HepG2 (cell line): ENCODE measurements at regions not wholly inside any gene's neighbourhood (a gene's known extent, or its start where the extent isn't known, plus 50 kb on each side); places are given as distances from the start of the nearest gene placed in this dataset.

Source experiments
- CBX5 ChIP-seq: sonication (generic); formaldehyde crosslinking; IDR thresholded peaks from 2 replicates; pipeline ENCODE4 v1.4.0; 2020; ENCODE audit warnings: missing genetic modification reagents, borderline replicate concordance
- JUN ChIP-seq: sonication (generic); formaldehyde crosslinking; IDR thresholded peaks from 2 replicates; pipeline ENCODE4 v1.4.0; 2020; ENCODE audit warnings: mild to moderate bottlenecking, missing genetic modification reagents
- JUND ChIP-seq: sonication (generic); formaldehyde crosslinking; IDR thresholded peaks from 2 replicates; pipeline ENCODE4 v1.8.0; 2022; ENCODE audit warnings: mild to moderate bottlenecking, missing genetic modification reagents
- MAZ ChIP-seq, 2 experiments: sonication (generic) in 1 of 2; formaldehyde crosslinking in 1 of 2; IDR thresholded peaks; 2 replicates each; pipeline versions ENCODE4 v1.5.0 to v1.6.1; 2012 to 2020; ENCODE audit warnings: low read depth in 2 of 2, mild to moderate bottlenecking in 2 of 2, borderline replicate concordance in 1 of 2, improper control_type of control experiment in 1 of 2, low read length in 1 of 2, missing genetic modification reagents in 1 of 2, moderate library complexity in 1 of 2
- MEIS1 ChIP-seq: sonication (generic); formaldehyde crosslinking; IDR thresholded peaks from 2 replicates; pipeline ENCODE4 v1.9.0; 2021; ENCODE audit warnings: mild to moderate bottlenecking, missing genetic modification reagents, moderate library complexity, borderline replicate concordance
- POLR2A ChIP-seq, 2 experiments: IDR thresholded peaks; 2 replicates each; pipeline ENCODE4 v1.6.1; 2011; ENCODE audit warnings: low read depth in 2 of 2, low read length in 2 of 2, mild to moderate bottlenecking in 1 of 2, moderate library complexity in 1 of 2; ENCODE audit not compliant: insufficient read depth in 1 of 2
- SIN3A ChIP-seq: IDR thresholded peaks from 2 replicates; pipeline ENCODE4 v1.6.1; 2011; ENCODE audit warnings: low read depth, mild to moderate bottlenecking, control low read depth, low read length, borderline replicate concordance
- ZFP36L1 ChIP-seq: sonication (generic); formaldehyde crosslinking; IDR thresholded peaks from 2 replicates; pipeline ENCODE4 v1.8.0; 2022; ENCODE audit warnings: mild to moderate bottlenecking, missing genetic modification reagents, moderate library complexity
- ZNF331 ChIP-seq: sonication (generic); formaldehyde crosslinking; IDR thresholded peaks from 2 replicates; pipeline ENCODE4 v1.4.0; 2020; ENCODE audit warnings: missing genetic modification reagents
- ZNF337 ChIP-seq: sonication (generic); formaldehyde crosslinking; IDR thresholded peaks from 2 replicates; pipeline ENCODE4 v1.5.1; 2020; ENCODE audit warnings: missing genetic modification reagents, low read depth, mild to moderate bottlenecking, borderline replicate concordance
- TF ChIP-seq, protein P1 (sequence below): sonication (generic); formaldehyde crosslinking; conservative IDR thresholded peaks from 2 replicates; pipeline ENCODE4 v1.4.0; 2020; ENCODE audit warnings: missing genetic modification reagents
- TF ChIP-seq, protein P2 (sequence below): sonication (generic); formaldehyde crosslinking; IDR thresholded peaks from 2 replicates; pipeline ENCODE4 v1.4.0; 2020; ENCODE audit warnings: missing genetic modification reagents
- TF ChIP-seq, protein P3 (sequence below): fragments of 450-650 bp; IDR thresholded peaks from 2 replicates; pipeline ENCODE4 v1.6.1; 2016

DNA sequence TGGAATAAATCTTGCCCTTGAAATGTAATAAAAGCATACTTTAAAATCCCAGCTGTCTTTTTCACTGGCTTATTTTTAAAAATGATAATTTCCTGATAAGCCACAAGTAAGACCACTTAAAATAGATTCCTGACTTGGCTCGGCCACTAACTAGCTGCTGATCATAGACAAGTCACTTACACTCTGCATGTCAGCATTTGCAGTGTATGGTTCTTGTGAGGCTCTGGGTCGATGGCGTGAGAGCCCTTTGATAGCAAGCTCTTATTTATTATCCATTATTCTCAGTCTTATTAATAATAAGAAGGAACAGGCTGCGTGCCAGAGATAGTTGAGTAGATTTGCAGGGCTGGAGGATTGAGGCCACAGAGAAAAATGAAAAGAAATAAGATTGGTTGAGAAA, 110.7 kb upstream of the IL12B start:
- no peak for TF ChIP-seq MAZ (IDR thresholded peaks at IDR 0.05; ENCODE audit: borderline replicate concordance, low read depth, low read length)
- TF ChIP-seq MAZ (CRISPR knock-in tag; IDR thresholded peaks at IDR 0.05; ENCODE audit: low read depth), result no peak
- TF ChIP-seq, protein P1, sequence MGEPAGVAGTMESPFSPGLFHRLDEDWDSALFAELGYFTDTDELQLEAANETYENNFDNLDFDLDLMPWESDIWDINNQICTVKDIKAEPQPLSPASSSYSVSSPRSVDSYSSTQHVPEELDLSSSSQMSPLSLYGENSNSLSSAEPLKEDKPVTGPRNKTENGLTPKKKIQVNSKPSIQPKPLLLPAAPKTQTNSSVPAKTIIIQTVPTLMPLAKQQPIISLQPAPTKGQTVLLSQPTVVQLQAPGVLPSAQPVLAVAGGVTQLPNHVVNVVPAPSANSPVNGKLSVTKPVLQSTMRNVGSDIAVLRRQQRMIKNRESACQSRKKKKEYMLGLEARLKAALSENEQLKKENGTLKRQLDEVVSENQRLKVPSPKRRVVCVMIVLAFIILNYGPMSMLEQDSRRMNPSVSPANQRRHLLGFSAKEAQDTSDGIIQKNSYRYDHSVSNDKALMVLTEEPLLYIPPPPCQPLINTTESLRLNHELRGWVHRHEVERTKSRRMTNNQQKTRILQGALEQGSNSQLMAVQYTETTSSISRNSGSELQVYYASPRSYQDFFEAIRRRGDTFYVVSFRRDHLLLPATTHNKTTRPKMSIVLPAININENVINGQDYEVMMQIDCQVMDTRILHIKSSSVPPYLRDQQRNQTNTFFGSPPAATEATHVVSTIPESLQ (CRISPR knock-in tag), result no peak
- TF ChIP-seq JUND (CRISPR knock-in tag), result no peak
- no peak for TF ChIP-seq ZNF331
- TF ChIP-seq CBX5 (CRISPR knock-in tag), result no peak
- no peak for TF ChIP-seq POLR2A (IDR thresholded peaks at IDR 0.05; ENCODE audit: insufficient read depth in 1 of 2, low read depth in 2 of 2, low read length in 2 of 2)
- TF ChIP-seq, protein P2, sequence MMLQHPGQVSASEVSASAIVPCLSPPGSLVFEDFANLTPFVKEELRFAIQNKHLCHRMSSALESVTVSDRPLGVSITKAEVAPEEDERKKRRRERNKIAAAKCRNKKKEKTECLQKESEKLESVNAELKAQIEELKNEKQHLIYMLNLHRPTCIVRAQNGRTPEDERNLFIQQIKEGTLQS (CRISPR knock-in tag), result no peak
- TF ChIP-seq MEIS1, result no peak
- TF ChIP-seq ZNF337 (CRISPR knock-in tag), result no peak
- no peak for TF ChIP-seq SIN3A
- no peak for TF ChIP-seq ZFP36L1 (CRISPR knock-in tag)
- no peak for TF ChIP-seq JUN (CRISPR knock-in tag)
- TF ChIP-seq, protein P3, sequence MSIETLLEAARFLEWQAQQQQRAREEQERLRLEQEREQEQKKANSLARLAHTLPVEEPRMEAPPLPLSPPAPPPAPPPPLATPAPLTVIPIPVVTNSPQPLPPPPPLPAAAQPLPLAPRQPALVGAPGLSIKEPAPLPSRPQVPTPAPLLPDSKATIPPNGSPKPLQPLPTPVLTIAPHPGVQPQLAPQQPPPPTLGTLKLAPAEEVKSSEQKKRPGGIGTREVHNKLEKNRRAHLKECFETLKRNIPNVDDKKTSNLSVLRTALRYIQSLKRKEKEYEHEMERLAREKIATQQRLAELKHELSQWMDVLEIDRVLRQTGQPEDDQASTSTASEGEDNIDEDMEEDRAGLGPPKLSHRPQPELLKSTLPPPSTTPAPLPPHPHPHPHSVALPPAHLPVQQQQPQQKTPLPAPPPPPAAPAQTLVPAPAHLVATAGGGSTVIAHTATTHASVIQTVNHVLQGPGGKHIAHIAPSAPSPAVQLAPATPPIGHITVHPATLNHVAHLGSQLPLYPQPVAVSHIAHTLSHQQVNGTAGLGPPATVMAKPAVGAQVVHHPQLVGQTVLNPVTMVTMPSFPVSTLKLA, result no peak
